HepG2 (cell line): ENCODE measurements at regions not wholly inside any gene's neighbourhood (a gene's known extent, or its start where the extent isn't known, plus 50 kb on each side); places are given as distances from the start of the nearest gene placed in this dataset.

Source experiments
- ATAC-seq: fragments of 200-7000 bp; cut with Tn5 transposase; 3 replicates; pipeline ENCODE4 v1.9.1; 2020; ENCODE audit warnings: mild to moderate bottlenecking, moderate library complexity
- BruUV-seq: library from RNA; stranded (reverse); fragments of 400-500 nt; replicated peaks from 2 replicates; lab custom pipeline; 2021; lab: Mats Ljungman, UMichigan
- CTCF ChIA-PET: fragments of 300-600 bp; formaldehyde crosslinking; extraction: SDS; loops from one replicate; lab custom pipeline; 2021; ENCODE audit warnings: low total read pairs, inconsistent platforms, low intra/inter-chr PET ratio; lab: Yijun Ruan, JAX
- POLR2A ChIA-PET: fragments of 350-600 bp; sonication (Branson Sonifier 250); formaldehyde crosslinking; loops from one replicate; lab custom pipeline; 2020; ENCODE audit warnings: antibody characterized with exemption, inconsistent platforms; lab: Yijun Ruan, JAX
- DNase-seq: peaks from one replicate; pipeline ENCODE4 v3.0.0-alpha.2; 2015; ENCODE audit warnings: low spot score
- FAIRE-seq: peaks from 3 replicates; lab custom pipeline; 2011; peaks lifted over from hg19 to GRCh38; lab: Jason Lieb, UNC
- H2AFZ ChIP-seq: one replicate; pipeline ENCODE4 v1.6.1; 2011; ENCODE audit warnings: low read length, inconsistent platforms
- H3K27ac ChIP-seq: fragments of 300-600 bp; 3 replicates; pipeline ENCODE4 v1.8.0; 2011; ENCODE audit warnings: mixed run types, mild to moderate bottlenecking, mixed read lengths, low read length, inconsistent platforms; ENCODE audit not compliant: insufficient read depth; ENCODE audit errors: extremely low read length
- H3K27me3 ChIP-seq, 2 experiments: fragments of 200-600 bp in 1 of 2; 2 replicates in 1 of 2; 3 replicates in 1 of 2; pipeline versions ENCODE4 v1.6.0 to v1.8.0; 2011; ENCODE audit warnings: low read length in 2 of 2, mild to moderate bottlenecking in 2 of 2, moderate library complexity in 2 of 2, inconsistent platforms in 1 of 2; ENCODE audit not compliant: insufficient read depth in 2 of 2, control insufficient read depth in 1 of 2
- H3K36me3 ChIP-seq, 2 experiments: fragments of 200-600 bp in 1 of 2; replicated peaks in 1 of 2; 2 replicates in 1 of 2; 3 replicates in 1 of 2; pipeline versions ENCODE4 v1.5.1 to v1.8.0; 2011; ENCODE audit warnings: low read length in 2 of 2, inconsistent platforms in 1 of 2; ENCODE audit not compliant: insufficient read depth in 2 of 2, control insufficient read depth in 1 of 2
- H3K4me1 ChIP-seq: 2 replicates; pipeline ENCODE4 v1.5.1; 2012; ENCODE audit warnings: low read length, inconsistent platforms; ENCODE audit not compliant: insufficient read depth
- H3K4me2 ChIP-seq: 2 replicates; pipeline ENCODE4 v1.6.0; 2011; ENCODE audit warnings: low read depth, low read length, inconsistent platforms
- H3K4me3 ChIP-seq, 3 experiments: fragments of 200-600 bp in 1 of 3; sonication (generic), shearing (Covaris generic) in 1 of 3; replicated peaks in 1 of 3; 2 replicates each; pipeline ENCODE4 v1.5.1; 2011 to 2016; ENCODE audit warnings: low read length in 3 of 3, inconsistent platforms in 2 of 3, low read depth in 2 of 3, mild to moderate bottlenecking in 2 of 3, control low read depth in 1 of 3, mixed read lengths in 1 of 3; ENCODE audit not compliant: insufficient read depth in 1 of 3
- H3K79me2 ChIP-seq: one replicate; pipeline ENCODE4 v1.6.1; 2011; ENCODE audit warnings: low read length, inconsistent platforms; ENCODE audit not compliant: insufficient read depth
- H3K9ac ChIP-seq: 2 replicates; pipeline ENCODE4 v1.6.0; 2011; ENCODE audit warnings: mild to moderate bottlenecking, low read depth, low read length, inconsistent platforms; ENCODE audit not compliant: insufficient read depth
- H3K9me3 ChIP-seq: 2 replicates; pipeline ENCODE4 v1.5.1; 2012; ENCODE audit warnings: mild to moderate bottlenecking, low read length
- H4K20me1 ChIP-seq: 2 replicates; pipeline ENCODE4 v1.6.0; 2011; ENCODE audit warnings: inconsistent platforms, mild to moderate bottlenecking, low read length, moderate library complexity; ENCODE audit not compliant: insufficient read depth
- ATM ChIP-seq: fragments of 450-650 bp; IDR thresholded peaks from 2 replicates; pipeline ENCODE4 v1.7.1; 2017; ENCODE audit warnings: mild to moderate bottlenecking, borderline replicate concordance
- HMGXB4 ChIP-seq, 2 experiments: sonication (generic) in 1 of 2; formaldehyde crosslinking in 1 of 2; IDR thresholded peaks; 2 replicates each; pipeline versions ENCODE4 v1.4.0 to v1.6.1; 2018 to 2020; ENCODE audit warnings: missing genetic modification reagents in 2 of 2, borderline replicate concordance in 1 of 2, low read depth in 1 of 2, mild to moderate bottlenecking in 1 of 2, missing biosample characterization in 1 of 2
- KDM1A ChIP-seq: IDR thresholded peaks from 2 replicates; pipeline ENCODE4 v1.6.1; 2016; ENCODE audit warnings: missing compliant biosample characterization
- MBD4 ChIP-seq: IDR thresholded peaks from 2 replicates; pipeline ENCODE4 v1.6.1; 2012; ENCODE audit warnings: low read length, inconsistent platforms, borderline replicate concordance
- SALL2 ChIP-seq: sonication (generic); formaldehyde crosslinking; IDR thresholded peaks from 2 replicates; pipeline ENCODE4 v1.8.1; 2023; ENCODE audit warnings: mild to moderate bottlenecking, missing genetic modification reagents, inconsistent platforms
- SYNCRIP ChIP-seq: fragments of 200-400 bp; formaldehyde crosslinking; IDR thresholded peaks from 2 replicates; pipeline ENCODE4 v1.6.1; 2018; ENCODE audit warnings: mild to moderate bottlenecking, low read depth, low read length; ENCODE audit not compliant: insufficient read depth
- TCF7 ChIP-seq: sonication (generic); IDR thresholded peaks from 2 replicates; pipeline ENCODE4 v1.6.1; 2016; ENCODE audit warnings: antibody characterized with exemption, low read depth
- WIZ ChIP-seq: sonication (generic); formaldehyde crosslinking; IDR thresholded peaks from 2 replicates; pipeline ENCODE4 v1.5.1; 2020; ENCODE audit warnings: mild to moderate bottlenecking, missing genetic modification reagents
- ZEB1 ChIP-seq: IDR thresholded peaks from 2 replicates; pipeline ENCODE4 v1.6.1; 2012; ENCODE audit warnings: mild to moderate bottlenecking, low read depth, inconsistent platforms; ENCODE audit not compliant: insufficient replicate concordance
- ZKSCAN1 ChIP-seq: fragments of 150-350 bp; IDR thresholded peaks from 2 replicates; pipeline ENCODE4 v1.6.1; 2014; ENCODE audit warnings: low read length
- ZNF710 ChIP-seq: sonication (generic); formaldehyde crosslinking; IDR thresholded peaks from 2 replicates; pipeline ENCODE4 v1.5.0; 2020; ENCODE audit warnings: mild to moderate bottlenecking, missing genetic modification reagents, borderline replicate concordance
- ZNF800 ChIP-seq: sonication (generic); formaldehyde crosslinking; IDR thresholded peaks from 2 replicates; pipeline ENCODE4 v1.4.0; 2020; ENCODE audit warnings: missing genetic modification reagents
- WGBS: methylation state at CpG from one replicate; pipeline ENCODE4 v1.1.6; 2017; ENCODE audit warnings: low lambda C conversion rate; 5-methylcytosine and 5-hydroxymethylcytosine counted together
- in situ Hi-C: cut with HindIII; loops from 2 replicates; pipeline ENCODE4 v1.10.0; 2017; ENCODE audit warnings: low pct_unique_long_range_greater_than_20kb; ENCODE audit not compliant: extremely low pct_ligation_motif_present
- intact Hi-C: fragments of 100-400 bp; cut with micrococcal nuclease; formaldehyde crosslinking; loops from one replicate; pipeline ENCODE4 v1.10.0; 2022; ENCODE audit not compliant: unreplicated experiment

GRCh38 chr2:150630587-150631235 is 143.2 kb upstream of the RND3 start:
- no peak for FAIRE-seq
- TF ChIP-seq ZKSCAN1 (no peak), MBD4 (no peak), KDM1A (CRISPR knock-in tag) (no peak), SYNCRIP (no peak), SALL2 (CRISPR knock-in tag) (no peak), TCF7 (no peak), ZNF710 (CRISPR knock-in tag) (no peak)
- ATAC-seq, result no peak
- Histone ChIP-seq H3K4me1 (no peaks in the 10 kb centered on the region), H3K27ac (no peak overlapping the region), H4K20me1 (no peaks in the 10 kb centered on the region), H3K9me3 (peaks cover 18% of the 10 kb centered on the region), H3K27me3 (no peaks in the 10 kb centered on the region), H3K36me3 (no peaks in the 10 kb centered on the region), H3K9ac (no peak overlapping the region), H3K4me2 (no peak overlapping the region), H2AFZ (no peak overlapping the region), H3K4me3 (no peak overlapping the region), H3K79me2 (no peaks in the 10 kb centered on the region)
- intact Hi-C loops (no loop called here), in situ Hi-C loops (no loop called here)
- 12% methylated on average over 3 of the region's 3 CpGs for WGBS
- DNase-seq, result no peak
- ChIA-PET CTCF (no interaction called here), POLR2A (no interaction called here)
- no TSS peak for BruUV-seq

- in situ Hi-C loops, result no loop called here
- no peak overlapping the region for H2AFZ ChIP-seq
- TF ChIP-seq ZEB1, result no peak
- TF ChIP-seq HMGXB4 (CRISPR knock-in tag; IDR thresholded peaks at IDR 0.05; ENCODE audit: borderline replicate concordance in 1 of 2, low read depth in 1 of 2), result no peak
- no peak for TF ChIP-seq WIZ (CRISPR knock-in tag)
- no peak for TF ChIP-seq ZNF800 (CRISPR knock-in tag)
- no peak for TF ChIP-seq ATM
Measured at GRCh38 chr2:150627526-150627925, 140.1 kb upstream of the RND3 start.

More at GRCh38 chr2:150627526-150627925, 140.1 kb upstream of the RND3 start:
- H4K20me1 ChIP-seq, result no peaks in the 10 kb centered on the region
- no peaks in the 10 kb centered on the region for H3K4me1 ChIP-seq
- ATAC-seq (no peak), DNase-seq (no peak), FAIRE-seq (no peak)
- no peak overlapping the region for H3K27ac ChIP-seq
- intact Hi-C loops, result no loop called here
- no peak overlapping the region for H3K4me3 ChIP-seq
- H3K79me2 ChIP-seq, result no peaks in the 10 kb centered on the region
- peaks cover 18% of the 10 kb centered on the region for H3K9me3 ChIP-seq
- no peak overlapping the region for H3K9ac ChIP-seq
- POLR2A ChIA-PET, result no interaction called here
- H3K36me3 ChIP-seq, result no peaks in the 10 kb centered on the region
- no peaks in the 10 kb centered on the region for H3K27me3 ChIP-seq
- H3K4me2 ChIP-seq, result no peak overlapping the region
- BruUV-seq, result no TSS peak
- CTCF ChIA-PET, result no interaction called here
